ENCODE measurements at regions not wholly inside any gene's neighbourhood (a gene's known extent, or its start where the extent isn't known, plus 50 kb on each side); places are given as distances from the start of the nearest gene placed in this dataset.

DNA sequence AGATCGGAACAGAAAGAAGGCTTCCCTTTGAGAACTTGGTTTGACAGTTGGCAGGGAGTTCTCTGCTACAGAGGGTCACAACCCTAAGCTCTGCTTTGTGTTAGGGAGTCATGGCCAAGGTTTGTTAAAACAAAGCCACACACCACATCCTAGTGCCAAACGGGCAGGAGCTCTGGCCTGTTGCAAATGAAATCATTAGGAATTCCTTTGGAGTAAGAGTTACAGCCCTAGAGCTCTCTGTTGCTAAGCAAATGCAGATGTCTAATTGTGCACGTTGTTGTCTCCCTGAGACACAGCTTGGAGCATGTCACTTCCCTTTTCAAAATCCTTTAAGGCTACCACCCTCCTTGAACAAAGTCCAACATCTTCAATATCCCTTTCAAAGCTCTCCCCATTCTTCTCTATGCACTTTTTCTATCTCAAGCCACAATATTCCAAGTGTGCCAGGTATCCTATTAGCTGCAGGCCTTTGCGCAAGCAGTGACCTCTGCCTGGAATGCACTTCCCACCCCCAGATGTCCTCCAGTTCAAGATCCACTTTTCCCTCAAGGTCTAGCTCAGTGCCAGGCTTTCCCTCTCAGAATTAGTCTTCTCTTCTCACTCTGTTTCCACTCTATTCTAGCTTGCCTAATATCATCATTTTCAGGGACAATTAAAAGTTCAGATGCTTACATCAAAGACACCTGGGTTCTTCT is 253.7 kb upstream of the POU2AF2 start:
- H3K9ac ChIP-seq: no peak overlapping the region
- no peak overlapping the region for H2AFZ ChIP-seq (ENCODE audit: low read depth)

DNA sequence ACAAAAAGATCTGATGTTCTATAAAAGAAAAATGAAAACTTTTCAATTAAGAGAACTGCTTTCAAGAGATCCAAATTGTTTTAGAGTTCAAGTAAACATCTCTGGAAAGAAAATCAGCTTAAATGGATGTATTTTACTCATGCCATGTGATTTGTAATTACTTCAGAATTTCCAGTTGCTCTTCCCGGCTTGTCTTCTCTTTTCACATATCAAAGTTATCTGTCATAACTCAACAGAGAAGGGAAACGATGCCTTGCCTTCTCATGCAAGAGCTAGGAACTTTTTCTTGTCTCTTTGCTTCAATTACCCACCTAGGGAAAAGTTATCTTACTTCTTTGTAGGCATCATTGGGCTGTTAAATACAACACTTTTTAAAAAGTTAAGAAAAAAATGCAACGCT is 255.2 kb upstream of the POU2AF2 start:
- Histone ChIP-seq H4K20me1 (ENCODE audit: insufficient read depth) (no peaks in the 10 kb centered on the region), H3K4me3 (IDR thresholded peaks at IDR 0.05; ENCODE audit: insufficient read depth, low read depth, low read length) (no peak overlapping the region), H2AFZ (ENCODE audit: low read depth) (no peak overlapping the region), H3K36me3 (ENCODE audit: insufficient read depth) (no peaks in the 10 kb centered on the region), H3K27ac (no peak overlapping the region), H3K4me2 (no peak overlapping the region), H3K4me1 (ENCODE audit: low read depth, poor library complexity, severe bottlenecking) (no peaks in the 10 kb centered on the region), H3K79me2 (ENCODE audit: insufficient read depth, low read depth) (no peaks in the 10 kb centered on the region), H3K9ac (no peak overlapping the region), H3K27me3 (ENCODE audit: insufficient read depth, low read depth) (no peaks in the 10 kb centered on the region)
- no peak for TF ChIP-seq CTCF (conservative IDR thresholded peaks at IDR 0.05; ENCODE audit: low read depth, low read length)

More for the DNA sequence above, 253.7 kb upstream of the POU2AF2 start:
- Histone ChIP-seq H3K4me3 (IDR thresholded peaks at IDR 0.05; ENCODE audit: insufficient read depth, low read depth, low read length) (no peak overlapping the region), H3K27ac (no peak overlapping the region), H3K79me2 (ENCODE audit: insufficient read depth, low read depth) (no peaks in the 10 kb centered on the region), H3K4me1 (ENCODE audit: low read depth, poor library complexity, severe bottlenecking) (no peaks in the 10 kb centered on the region), H4K20me1 (ENCODE audit: insufficient read depth) (no peaks in the 10 kb centered on the region), H3K36me3 (ENCODE audit: insufficient read depth) (no peaks in the 10 kb centered on the region), H3K4me2 (no peak overlapping the region), H3K27me3 (ENCODE audit: insufficient read depth, low read depth) (no peaks in the 10 kb centered on the region)
- no peak for TF ChIP-seq CTCF (conservative IDR thresholded peaks at IDR 0.05; ENCODE audit: low read depth, low read length)

GRCh38 chr11:110989428-110990133 is 255.9 kb upstream of the POU2AF2 start:
- TF ChIP-seq CTCF (conservative IDR thresholded peaks at IDR 0.05; ENCODE audit: low read depth, low read length): no peak
- H3K36me3 ChIP-seq (ENCODE audit: insufficient read depth): no peaks in the 10 kb centered on the region
- H3K9ac ChIP-seq: no peak overlapping the region
- H3K4me2 ChIP-seq: no peak overlapping the region
- no peaks in the 10 kb centered on the region for H3K27me3 ChIP-seq (ENCODE audit: insufficient read depth, low read depth)
- H3K79me2 ChIP-seq (ENCODE audit: insufficient read depth, low read depth): no peaks in the 10 kb centered on the region
- H4K20me1 ChIP-seq (ENCODE audit: insufficient read depth): no peaks in the 10 kb centered on the region
- no peak overlapping the region for H2AFZ ChIP-seq (ENCODE audit: low read depth)
- no peak overlapping the region for H3K27ac ChIP-seq
- no peak overlapping the region for H3K4me3 ChIP-seq (IDR thresholded peaks at IDR 0.05; ENCODE audit: insufficient read depth, low read depth, low read length)
- no peaks in the 10 kb centered on the region for H3K4me1 ChIP-seq (ENCODE audit: low read depth, poor library complexity, severe bottlenecking)

DNA sequence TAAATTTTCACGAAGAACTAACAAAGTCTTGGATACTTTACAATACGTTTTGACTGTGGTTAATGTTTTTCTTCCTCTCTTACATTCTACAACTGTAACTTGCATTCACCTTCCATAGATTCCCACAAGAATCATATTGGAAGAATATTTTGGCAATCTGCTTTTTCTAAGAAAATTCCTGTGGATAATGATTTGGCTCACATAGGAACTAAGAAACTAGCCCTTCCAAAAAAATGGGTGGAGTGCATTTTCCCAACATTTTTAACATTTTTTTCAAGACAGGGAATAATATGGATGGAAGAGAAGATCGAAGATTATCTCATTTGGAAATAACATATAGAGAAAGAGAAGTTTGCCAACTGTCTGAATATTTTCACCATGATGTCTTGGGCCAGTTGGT is 256.9 kb upstream of the POU2AF2 start:
- Histone ChIP-seq H3K4me2 (no peak overlapping the region), H4K20me1 (ENCODE audit: insufficient read depth) (no peaks in the 10 kb centered on the region), H3K27ac (no peak overlapping the region), H3K9ac (no peak overlapping the region), H3K4me1 (ENCODE audit: low read depth, poor library complexity, severe bottlenecking) (no peaks in the 10 kb centered on the region), H3K36me3 (ENCODE audit: insufficient read depth) (no peaks in the 10 kb centered on the region), H3K27me3 (ENCODE audit: insufficient read depth, low read depth) (no peaks in the 10 kb centered on the region), H2AFZ (ENCODE audit: low read depth) (no peak overlapping the region), H3K4me3 (IDR thresholded peaks at IDR 0.05; ENCODE audit: insufficient read depth, low read depth, low read length) (no peak overlapping the region), H3K79me2 (ENCODE audit: insufficient read depth, low read depth) (no peaks in the 10 kb centered on the region)
- TF ChIP-seq CTCF (conservative IDR thresholded peaks at IDR 0.05; ENCODE audit: low read depth, low read length): no peak
